Keratinocyte (primary cell): ENCODE measurements at regions not wholly inside any gene's neighbourhood (a gene's known extent, or its start where the extent isn't known, plus 50 kb on each side); places are given as distances from the start of the nearest gene placed in this dataset.

Source experiments
- DNase-seq: peaks from one replicate; pipeline ENCODE4 v3.0.0-alpha.2; 2011; ENCODE audit warnings: low read depth, missing footprints, low spot score
- FAIRE-seq: peaks from 2 replicates; lab custom pipeline; 2011; peaks lifted over from hg19 to GRCh38; lab: Jason Lieb, UNC
- H2AFZ ChIP-seq: 2 replicates; pipeline ENCODE4 v1.6.0; 2012; ENCODE audit warnings: low read length, control low read depth, inconsistent platforms; ENCODE audit not compliant: control insufficient read depth
- H3K27ac ChIP-seq: 2 replicates; pipeline ENCODE4 v1.5.1; 2011; ENCODE audit warnings: low read length; ENCODE audit not compliant: control insufficient read depth, insufficient read depth
- H3K27me3 ChIP-seq: 3 replicates; pipeline ENCODE4 v1.6.0; 2011; ENCODE audit warnings: low read length; ENCODE audit not compliant: control insufficient read depth, insufficient read depth; ENCODE audit errors: extremely low read depth
- H3K36me3 ChIP-seq, 2 experiments: 2 replicates in 1 of 2; 3 replicates in 1 of 2; pipeline ENCODE4 v1.5.1; 2011; ENCODE audit warnings: low read length in 2 of 2, mild to moderate bottlenecking in 1 of 2; ENCODE audit not compliant: control insufficient read depth in 2 of 2, insufficient read depth in 2 of 2; ENCODE audit errors: extremely low read depth in 1 of 2
- H3K4me1 ChIP-seq: 3 replicates; pipeline ENCODE4 v1.5.1; 2011; ENCODE audit warnings: low read length; ENCODE audit not compliant: control insufficient read depth, insufficient read depth; ENCODE audit errors: extremely low read depth
- H3K4me2 ChIP-seq: 3 replicates; pipeline ENCODE4 v1.6.0; 2011; ENCODE audit warnings: low read depth, low read length; ENCODE audit not compliant: control insufficient read depth, insufficient read depth; ENCODE audit errors: extremely low read depth
- H3K4me3 ChIP-seq, 3 experiments: fragments of 200-600 bp in 1 of 3; sonication (generic) in 1 of 3; 2 replicates in 2 of 3; 3 replicates in 1 of 3; pipeline ENCODE4 v1.5.1; 2011 to 2016; ENCODE audit warnings: low read length in 3 of 3, mild to moderate bottlenecking in 3 of 3, control low read depth in 2 of 3, inconsistent platforms in 1 of 3, low read depth in 1 of 3, mixed read lengths in 1 of 3, mixed run types in 1 of 3, moderate library complexity in 1 of 3; ENCODE audit not compliant: control insufficient read depth in 2 of 3, insufficient read depth in 2 of 3; ENCODE audit errors: extremely low read depth in 1 of 3
- H3K79me2 ChIP-seq: 2 replicates; pipeline ENCODE4 v1.6.0; 2012; ENCODE audit warnings: low read length; ENCODE audit not compliant: control insufficient read depth, insufficient read depth
- H3K9ac ChIP-seq: 3 replicates; pipeline ENCODE4 v1.6.0; 2011; ENCODE audit warnings: low read length; ENCODE audit not compliant: control insufficient read depth, insufficient read depth; ENCODE audit errors: extremely low read depth
- H3K9me1 ChIP-seq: 3 replicates; pipeline ENCODE4 v1.6.0; 2011; ENCODE audit warnings: low read length; ENCODE audit not compliant: control insufficient read depth, insufficient read depth; ENCODE audit errors: extremely low read depth
- H3K9me3 ChIP-seq: 2 replicates; pipeline ENCODE4 v1.5.1; 2012; ENCODE audit warnings: low read depth, low read length; ENCODE audit not compliant: control insufficient read depth
- H4K20me1 ChIP-seq: 3 replicates; pipeline ENCODE4 v1.6.0; 2011; ENCODE audit warnings: low read length; ENCODE audit not compliant: control insufficient read depth, insufficient read depth; ENCODE audit errors: extremely low read depth
- EZH2 ChIP-seq: IDR thresholded peaks from one replicate; pipeline ENCODE4 v1.6.1; 2012; ENCODE audit warnings: inconsistent platforms, mild to moderate bottlenecking, low read length, moderate library complexity
- dilution Hi-C: fragments of 300-500 bp; cut with MboI; formaldehyde crosslinking; loops from one replicate; pipeline ENCODE4 v1.7.0; 2020; ENCODE audit warnings: low sequenced_read_pairs; ENCODE audit not compliant: extremely low pct_ligation_motif_present
- TF ChIP-seq, protein P1 (sequence below), 3 experiments: IDR thresholded peaks in 1 of 3; conservative IDR thresholded peaks in 1 of 3; optimal IDR thresholded peaks in 1 of 3; 2 replicates in 2 of 3; 3 replicates in 1 of 3; pipeline versions ENCODE3 to v1.5.1; 2011; ENCODE audit warnings: low read length in 3 of 3, mild to moderate bottlenecking in 3 of 3, moderate library complexity in 2 of 3, control low read depth in 1 of 3, inconsistent platforms in 1 of 3; ENCODE audit not compliant: insufficient read depth in 2 of 3; ENCODE audit errors: extremely low read depth in 1 of 3

DNA sequence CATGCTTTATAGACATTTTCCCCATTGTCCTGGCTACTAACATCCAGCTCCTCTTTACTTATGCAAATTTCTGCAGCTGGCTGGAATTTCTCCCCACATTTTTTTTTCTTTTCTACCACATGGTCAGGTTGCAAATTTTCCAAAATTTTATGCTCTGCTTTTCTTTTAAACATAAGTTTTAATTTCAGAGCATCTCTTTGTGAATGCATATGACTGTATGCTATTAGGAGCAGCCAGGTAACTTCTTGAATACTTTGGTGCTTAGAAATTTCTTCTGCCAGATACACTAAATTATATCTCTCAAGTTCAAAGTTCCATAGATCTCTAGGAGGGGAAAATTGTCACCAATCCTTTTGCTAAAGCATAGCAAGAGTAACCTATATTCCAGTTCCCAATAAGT is 365.9 kb downstream of the LRFN5 start:
- H3K27me3 ChIP-seq = no peaks in the 10 kb centered on the region
- dilution Hi-C loops = no loop called here

DNA sequence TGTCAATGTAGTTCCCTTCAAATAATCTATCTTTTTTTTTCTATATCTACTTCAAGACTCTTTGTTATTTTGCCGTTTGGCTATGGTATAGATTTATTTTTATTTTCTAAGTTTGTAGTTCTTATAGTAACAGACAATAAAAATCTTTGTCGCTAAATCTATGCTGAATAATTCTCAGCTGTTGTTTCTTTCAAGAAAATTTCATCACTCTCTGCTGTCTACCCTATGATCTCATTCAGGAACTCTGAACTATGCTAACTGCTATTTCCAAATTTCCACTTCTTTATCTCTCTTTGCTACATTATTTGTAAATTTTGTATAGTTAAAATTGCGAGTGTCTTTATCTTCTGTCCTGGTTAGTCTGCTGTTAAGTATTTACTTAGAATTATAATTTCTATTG is 353.6 kb downstream of the LRFN5 start:
- DNase-seq (no peak), FAIRE-seq (no peak)
- no peaks in the 10 kb centered on the region for H3K79me2 ChIP-seq
- no peaks in the 10 kb centered on the region for H3K36me3 ChIP-seq
- TF ChIP-seq, protein P1, sequence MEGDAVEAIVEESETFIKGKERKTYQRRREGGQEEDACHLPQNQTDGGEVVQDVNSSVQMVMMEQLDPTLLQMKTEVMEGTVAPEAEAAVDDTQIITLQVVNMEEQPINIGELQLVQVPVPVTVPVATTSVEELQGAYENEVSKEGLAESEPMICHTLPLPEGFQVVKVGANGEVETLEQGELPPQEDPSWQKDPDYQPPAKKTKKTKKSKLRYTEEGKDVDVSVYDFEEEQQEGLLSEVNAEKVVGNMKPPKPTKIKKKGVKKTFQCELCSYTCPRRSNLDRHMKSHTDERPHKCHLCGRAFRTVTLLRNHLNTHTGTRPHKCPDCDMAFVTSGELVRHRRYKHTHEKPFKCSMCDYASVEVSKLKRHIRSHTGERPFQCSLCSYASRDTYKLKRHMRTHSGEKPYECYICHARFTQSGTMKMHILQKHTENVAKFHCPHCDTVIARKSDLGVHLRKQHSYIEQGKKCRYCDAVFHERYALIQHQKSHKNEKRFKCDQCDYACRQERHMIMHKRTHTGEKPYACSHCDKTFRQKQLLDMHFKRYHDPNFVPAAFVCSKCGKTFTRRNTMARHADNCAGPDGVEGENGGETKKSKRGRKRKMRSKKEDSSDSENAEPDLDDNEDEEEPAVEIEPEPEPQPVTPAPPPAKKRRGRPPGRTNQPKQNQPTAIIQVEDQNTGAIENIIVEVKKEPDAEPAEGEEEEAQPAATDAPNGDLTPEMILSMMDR (optimal IDR thresholded peaks at IDR 0.05 in 1 of 3, IDR thresholded peaks at IDR 0.05 in 1 of 3, conservative IDR thresholded peaks at IDR 0.05 in 1 of 3; ENCODE audit: extremely low read depth in 1 of 3, insufficient read depth in 2 of 3, low read length in 3 of 3) = no peak
- no peak for TF ChIP-seq EZH2
- no peaks in the 10 kb centered on the region for H3K9me1 ChIP-seq
- H3K4me1 ChIP-seq = no peaks in the 10 kb centered on the region
- H2AFZ ChIP-seq = no peak overlapping the region
- no peak overlapping the region for H3K9ac ChIP-seq
- H3K27me3 ChIP-seq = no peaks in the 10 kb centered on the region
- no peaks in the 10 kb centered on the region for H3K9me3 ChIP-seq
- no peak overlapping the region for H3K4me3 ChIP-seq
- H3K27ac ChIP-seq = no peak overlapping the region
- no peaks in the 10 kb centered on the region for H4K20me1 ChIP-seq
- dilution Hi-C loops = no loop called here
- no peak overlapping the region for H3K4me2 ChIP-seq

More for the DNA sequence above, 365.9 kb downstream of the LRFN5 start:
- DNase-seq (no peak), FAIRE-seq (no peak)
- Histone ChIP-seq H3K4me1 (no peaks in the 10 kb centered on the region), H3K27ac (no peak overlapping the region), H4K20me1 (no peaks in the 10 kb centered on the region), H3K79me2 (no peaks in the 10 kb centered on the region), H2AFZ (no peak overlapping the region), H3K9me3 (peaks cover 2% of the 10 kb centered on the region), H3K36me3 (no peaks in the 10 kb centered on the region), H3K4me3 (no peak overlapping the region), H3K9ac (no peak overlapping the region), H3K9me1 (no peaks in the 10 kb centered on the region), H3K4me2 (no peak overlapping the region)
- TF ChIP-seq, protein P1 (optimal IDR thresholded peaks at IDR 0.05 in 1 of 3, IDR thresholded peaks at IDR 0.05 in 1 of 3, conservative IDR thresholded peaks at IDR 0.05 in 1 of 3; ENCODE audit: extremely low read depth in 1 of 3, insufficient read depth in 2 of 3, low read length in 3 of 3) = no peak
- TF ChIP-seq EZH2 = no peak
